ENCODE measurements at regions not wholly inside any gene's neighbourhood (a gene's known extent, or its start where the extent isn't known, plus 50 kb on each side); places are given as distances from the start of the nearest gene placed in this dataset.

- TF ChIP-seq TCF12 (IDR thresholded peaks at IDR 0.05; ENCODE audit: low read depth), result no peak
- TF ChIP-seq CREB1 (IDR thresholded peaks at IDR 0.05; ENCODE audit: low read depth), result no peak
- no peak for TF ChIP-seq TAF1 (IDR thresholded peaks at IDR 0.05; ENCODE audit: low read depth)
- TF ChIP-seq TEAD4 (IDR thresholded peaks at IDR 0.05), result no peak
- TF ChIP-seq MAX (IDR thresholded peaks at IDR 0.05), result no peak
- no peak for TF ChIP-seq ZBTB7A (IDR thresholded peaks at IDR 0.05; ENCODE audit: low read depth)
- TF ChIP-seq RAD21 (IDR thresholded peaks at IDR 0.05; ENCODE audit: low read depth), result no peak
- TF ChIP-seq USF1 (IDR thresholded peaks at IDR 0.05), result no peak
- TF ChIP-seq FOXM1 (IDR thresholded peaks at IDR 0.05; ENCODE audit: borderline replicate concordance, low read depth), result no peak
- TF ChIP-seq EGR1 (IDR thresholded peaks at IDR 0.05), result no peak
Measured at GRCh38 chr4:64551125-64551524, 141.9 kb upstream of the TECRL start.

GRCh38 chr4:64545593-64545992 lies 136.3 kb upstream of the TECRL start:
- no peak for TF ChIP-seq RAD21 (IDR thresholded peaks at IDR 0.05; ENCODE audit: low read depth)
- no peak for TF ChIP-seq EGR1 (IDR thresholded peaks at IDR 0.05)
- no peak for TF ChIP-seq FOXM1 (IDR thresholded peaks at IDR 0.05; ENCODE audit: borderline replicate concordance, low read depth)
- no peak for TF ChIP-seq TAF1 (IDR thresholded peaks at IDR 0.05; ENCODE audit: low read depth)
- no peak for TF ChIP-seq MAX (IDR thresholded peaks at IDR 0.05)
- TF ChIP-seq YY1 (IDR thresholded peaks at IDR 0.05; ENCODE audit: low read depth), result no peak
- no peak for TF ChIP-seq ZBTB7A (IDR thresholded peaks at IDR 0.05; ENCODE audit: low read depth)
- TF ChIP-seq EP300 (IDR thresholded peaks at IDR 0.05; ENCODE audit: borderline replicate concordance), result no peak

- TF ChIP-seq TAF1 (IDR thresholded peaks at IDR 0.05; ENCODE audit: low read depth) (no peak), RAD21 (IDR thresholded peaks at IDR 0.05; ENCODE audit: low read depth) (peak; percentile 92)
Measured at GRCh38 chr4:64539234-64539849, 130.1 kb upstream of the TECRL start.

- no peak for TF ChIP-seq RAD21 (IDR thresholded peaks at IDR 0.05; ENCODE audit: low read depth)
Measured at GRCh38 chr4:64538219-64538618, 129.0 kb upstream of the TECRL start.

GRCh38 chr4:64533637-64534036 lies 124.4 kb upstream of the TECRL start:
- TF ChIP-seq USF1 (IDR thresholded peaks at IDR 0.05) (no peak), RAD21 (IDR thresholded peaks at IDR 0.05; ENCODE audit: low read depth) (no peak), YY1 (IDR thresholded peaks at IDR 0.05; ENCODE audit: low read depth) (no peak), REST (IDR thresholded peaks at IDR 0.05; ENCODE audit: low read depth) (no peak)

- TF ChIP-seq YY1 (IDR thresholded peaks at IDR 0.05; ENCODE audit: low read depth), result no peak
- no peak for TF ChIP-seq CEBPB (IDR thresholded peaks at IDR 0.05)
- no peak for TF ChIP-seq USF1 (IDR thresholded peaks at IDR 0.05)
- TF ChIP-seq TAF1 (IDR thresholded peaks at IDR 0.05; ENCODE audit: low read depth), result no peak
- TF ChIP-seq FOXM1 (IDR thresholded peaks at IDR 0.05; ENCODE audit: borderline replicate concordance, low read depth), result no peak
- no peak for TF ChIP-seq EGR1 (IDR thresholded peaks at IDR 0.05)
- no peak for TF ChIP-seq TCF12 (IDR thresholded peaks at IDR 0.05; ENCODE audit: low read depth)
- no peak for TF ChIP-seq ZBTB7A (IDR thresholded peaks at IDR 0.05; ENCODE audit: low read depth)
- TF ChIP-seq EP300 (IDR thresholded peaks at IDR 0.05; ENCODE audit: borderline replicate concordance), result no peak
- no peak for TF ChIP-seq MAX (IDR thresholded peaks at IDR 0.05)
- TF ChIP-seq TEAD4 (IDR thresholded peaks at IDR 0.05), result no peak
- no peak for TF ChIP-seq REST (IDR thresholded peaks at IDR 0.05; ENCODE audit: low read depth)
- TF ChIP-seq CREB1 (IDR thresholded peaks at IDR 0.05; ENCODE audit: low read depth), result no peak
- TF ChIP-seq RAD21 (IDR thresholded peaks at IDR 0.05; ENCODE audit: low read depth), result no peak
- no peak for TF ChIP-seq NFIC (IDR thresholded peaks at IDR 0.05)
Measured at GRCh38 chr4:64533159-64533558, 123.9 kb upstream of the TECRL start.
